A673 (cell line): ENCODE measurements at regions not wholly inside any gene's neighbourhood (a gene's known extent, or its start where the extent isn't known, plus 50 kb on each side); places are given as distances from the start of the nearest gene placed in this dataset.

Experiments used
- BruUV-seq: library from RNA; stranded (reverse); fragments of 400-500 nt; replicated peaks from 2 replicates; lab custom pipeline; 2021; lab: Mats Ljungman, UMichigan
- CTCF ChIA-PET: fragments of 300-600 bp; sonication (Branson Sonifier 250); formaldehyde crosslinking; loops from one replicate; lab custom pipeline; 2022; ENCODE audit warnings: antibody characterized with exemption; lab: Charles Lee
- POLR2A ChIA-PET: fragments of 300-600 bp; sonication (Branson Sonifier 250); formaldehyde crosslinking; loops from one replicate; lab custom pipeline; 2022; ENCODE audit warnings: antibody characterized with exemption; ENCODE audit not compliant: low non-redundant PET; lab: Charles Lee
- DNase-seq: peaks from one replicate; pipeline ENCODE4 v3.0.0-alpha.2; 2015; ENCODE audit warnings: low spot score
- H3K27ac ChIP-seq: fragments of 200-600 bp; sonication (generic); 2 replicates; pipeline ENCODE4 v1.5.1; 2016; ENCODE audit warnings: mixed run types, low read depth, mild to moderate bottlenecking, mixed read lengths, antibody characterized with exemption, low read length; ENCODE audit not compliant: poor library complexity, severe bottlenecking
- H3K27me3 ChIP-seq: fragments of 200-600 bp; sonication (generic); replicated peaks from 2 replicates; pipeline ENCODE4 v1.6.1; 2017; ENCODE audit warnings: mixed run types, low read depth, mild to moderate bottlenecking, mixed read lengths, antibody characterized with exemption, low read length; ENCODE audit not compliant: insufficient read depth, poor library complexity
- H3K36me3 ChIP-seq: fragments of 200-600 bp; sonication (generic); 2 replicates; pipeline ENCODE4 v1.6.1; 2016; ENCODE audit warnings: mixed run types, mild to moderate bottlenecking, mixed read lengths, antibody characterized with exemption, low read length; ENCODE audit not compliant: insufficient read depth, poor library complexity, severe bottlenecking
- H3K4me1 ChIP-seq: fragments of 200-600 bp; sonication (generic); 2 replicates; pipeline ENCODE4 v1.6.1; 2017; ENCODE audit warnings: mixed run types, mild to moderate bottlenecking, mixed read lengths, antibody characterized with exemption, low read length; ENCODE audit not compliant: insufficient read depth, poor library complexity, severe bottlenecking
- H3K4me3 ChIP-seq: fragments of 200-600 bp; sonication (generic); 2 replicates; pipeline ENCODE4 v1.5.1; 2016; ENCODE audit warnings: low read depth, mixed run types, mild to moderate bottlenecking, mixed read lengths, low read length; ENCODE audit not compliant: poor library complexity, severe bottlenecking
- H3K9me3 ChIP-seq: fragments of 200-600 bp; sonication (generic); 2 replicates; pipeline ENCODE4 v1.6.1; 2016; ENCODE audit warnings: mixed run types, low read depth, mild to moderate bottlenecking, mixed read lengths, antibody characterized with exemption, low read length; ENCODE audit not compliant: poor library complexity, severe bottlenecking
- CTCF ChIP-seq: fragments of 300-800, 200-600 bp; sonication (generic); conservative IDR thresholded peaks from 2 replicates; pipeline ENCODE4 v1.5.1; 2017; ENCODE audit warnings: low read depth, mild to moderate bottlenecking, antibody characterized with exemption, low read length, moderate library complexity, mixed read lengths
- EZH2 ChIP-seq: fragments of 200-600 bp; sonication (generic); IDR thresholded peaks from 2 replicates; pipeline ENCODE4 v1.6.1; 2017; ENCODE audit warnings: borderline replicate concordance, low read depth, mild to moderate bottlenecking, mixed read lengths, antibody characterized with exemption, low read length; ENCODE audit not compliant: poor library complexity, severe bottlenecking
- intact Hi-C: fragments of 100-400 bp; cut with micrococcal nuclease; formaldehyde crosslinking; loops from one replicate; pipeline ENCODE4 v1.10.0; 2022; ENCODE audit not compliant: unreplicated experiment

DNA sequence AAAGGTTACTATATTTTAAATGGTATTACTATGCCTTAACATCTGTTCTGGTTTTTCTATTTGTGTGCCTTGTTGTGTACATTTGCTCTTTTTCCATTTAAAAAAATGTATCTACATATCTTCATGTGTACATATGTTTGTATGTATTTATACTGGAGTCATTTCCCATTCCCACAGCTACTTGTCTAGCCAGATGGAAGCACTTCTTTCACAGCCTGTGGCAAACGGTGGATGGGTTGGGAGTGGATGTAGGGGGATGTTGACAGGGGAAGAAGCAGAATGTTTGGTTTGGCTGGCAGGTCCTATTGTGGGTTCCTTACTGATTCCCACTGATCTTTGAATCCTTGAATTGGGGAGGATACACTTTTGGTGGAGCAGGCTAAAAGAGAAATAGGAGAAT lies 93.6 kb upstream of the CNTNAP4 start:
- H3K27me3 ChIP-seq = no peaks in the 10 kb centered on the region
- no peak overlapping the region for H3K27ac ChIP-seq
- TF ChIP-seq CTCF (no peak), EZH2 (no peak)
- no TSS peak for BruUV-seq
- DNase-seq = no peak
- H3K4me3 ChIP-seq = no peak overlapping the region
- no peaks in the 10 kb centered on the region for H3K4me1 ChIP-seq
- POLR2A ChIA-PET = no interaction called here
- intact Hi-C loops = no loop called here
- CTCF ChIA-PET = no interaction called here
- no peaks in the 10 kb centered on the region for H3K36me3 ChIP-seq
- no peaks in the 10 kb centered on the region for H3K9me3 ChIP-seq

- no peaks in the 10 kb centered on the region for H3K27me3 ChIP-seq
- no peak for TF ChIP-seq EZH2
- no peak for TF ChIP-seq CTCF
- H3K4me1 ChIP-seq = no peaks in the 10 kb centered on the region
- POLR2A ChIA-PET = no interaction called here
- no peaks in the 10 kb centered on the region for H3K9me3 ChIP-seq
- no peak overlapping the region for H3K4me3 ChIP-seq
- no peak overlapping the region for H3K27ac ChIP-seq
- CTCF ChIA-PET = no interaction called here
- intact Hi-C loops = no loop called here
- H3K36me3 ChIP-seq = no peaks in the 10 kb centered on the region
- no TSS peak for BruUV-seq
- no peak for DNase-seq
These were observed 87.1 kb upstream of the CNTNAP4 start for GRCh38 chr16:76190057-76190456.

DNA sequence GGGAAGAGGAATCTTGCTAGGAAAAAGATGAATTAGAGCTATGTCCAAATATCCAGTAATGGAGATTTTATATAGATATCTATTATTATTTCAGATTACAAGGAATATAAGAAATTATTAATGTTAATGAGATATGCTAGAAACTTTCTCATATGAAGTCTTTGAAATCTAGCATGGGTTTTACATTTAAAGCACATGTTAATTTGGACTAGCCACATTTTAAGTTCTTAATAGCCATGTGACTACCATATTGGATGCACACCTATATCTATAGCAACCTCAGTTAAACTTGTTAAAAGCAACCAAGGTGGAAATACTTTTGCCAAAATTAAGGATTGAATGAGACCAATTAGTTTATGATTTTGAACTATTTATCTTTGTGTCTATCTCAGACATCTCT lies 86.7 kb upstream of the CNTNAP4 start:
- no peaks in the 10 kb centered on the region for H3K9me3 ChIP-seq
- TF ChIP-seq CTCF (no peak), EZH2 (no peak)
- intact Hi-C loops = no loop called here
- CTCF ChIA-PET = no interaction called here
- no peaks in the 10 kb centered on the region for H3K36me3 ChIP-seq
- POLR2A ChIA-PET = no interaction called here
- H3K27ac ChIP-seq = no peak overlapping the region
- BruUV-seq = no TSS peak
- no peaks in the 10 kb centered on the region for H3K27me3 ChIP-seq
- H3K4me1 ChIP-seq = no peaks in the 10 kb centered on the region
- H3K4me3 ChIP-seq = no peak overlapping the region
- DNase-seq = no peak
